ENCODE measurements at regions not wholly inside any gene's neighbourhood (a gene's known extent, or its start where the extent isn't known, plus 50 kb on each side); places are given as distances from the start of the nearest gene placed in this dataset.

- no peak for DNase-seq
These were observed 290.3 kb upstream of the ADAMTS5 start for GRCh38 chr21:27257226-27257625.

DNA sequence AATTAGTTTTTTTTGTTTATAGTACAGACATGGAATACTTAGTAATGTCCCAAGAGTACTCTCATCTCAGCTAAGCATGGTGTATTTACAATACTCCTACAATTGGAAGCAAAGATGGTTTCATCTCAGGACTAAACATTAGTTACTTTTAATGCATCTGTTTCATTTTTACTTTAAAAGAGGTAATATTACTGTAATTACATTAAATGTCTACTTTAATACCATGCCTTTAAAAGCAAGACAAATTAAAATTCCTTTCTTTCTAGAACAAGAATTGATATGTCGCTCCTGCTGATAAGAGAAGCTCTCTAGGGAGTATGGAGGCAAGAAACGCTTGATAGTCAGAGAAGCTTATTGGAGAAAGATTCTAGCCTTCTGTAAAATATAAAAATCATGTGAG is 284.9 kb upstream of the ADAMTS5 start:
- no peak for DNase-seq

GRCh38 chr21:27250366-27250765 is 283.5 kb upstream of the ADAMTS5 start:
- DNase-seq, result no peak

DNA sequence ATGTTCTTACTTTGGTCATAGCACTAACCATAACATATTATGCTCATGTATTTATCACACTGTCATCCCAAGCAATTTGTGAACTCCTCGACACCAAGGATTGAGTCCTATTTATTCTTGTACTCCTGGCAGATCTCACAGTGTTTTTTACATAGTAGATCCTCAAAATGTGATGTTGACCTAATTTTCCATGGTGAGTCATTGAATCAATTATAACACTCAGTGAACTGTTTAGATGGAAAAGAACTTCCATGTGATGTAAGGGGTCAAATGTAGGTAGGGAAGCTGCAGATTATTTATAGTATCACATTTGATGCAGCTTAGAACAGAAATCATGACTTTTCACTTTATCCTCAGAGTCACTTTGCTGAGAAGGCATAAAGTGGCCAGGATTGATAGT is 281.9 kb upstream of the ADAMTS5 start:
- no peak for DNase-seq

- no peak for DNase-seq
These were observed 279.9 kb upstream of the ADAMTS5 start for GRCh38 chr21:27246741-27247140.

- DNase-seq, result no peak
These were observed 277.9 kb upstream of the ADAMTS5 start for GRCh38 chr21:27244776-27245175.

DNA sequence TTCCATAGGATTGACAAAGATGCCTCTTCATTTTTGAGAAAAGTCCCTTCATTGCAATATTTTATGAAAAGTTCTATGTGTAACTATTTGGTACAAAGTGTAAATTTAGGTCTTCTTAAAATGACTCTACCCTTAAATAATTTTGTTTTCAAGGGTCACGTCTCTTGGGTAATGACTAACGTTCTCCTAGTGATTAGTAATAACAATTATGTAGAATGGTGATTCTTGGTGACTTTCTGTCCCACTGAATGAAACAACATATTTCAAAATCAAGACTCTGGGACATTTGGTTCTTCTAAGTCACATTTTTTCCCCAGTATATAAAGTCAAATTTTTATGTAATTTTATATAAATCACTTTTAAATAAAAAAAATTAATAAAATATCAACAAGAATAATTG is 277.5 kb upstream of the ADAMTS5 start:
- DNase-seq, result no peak

GRCh38 chr21:27240839-27241238 is 274.0 kb upstream of the ADAMTS5 start:
- no peak for DNase-seq

DNA sequence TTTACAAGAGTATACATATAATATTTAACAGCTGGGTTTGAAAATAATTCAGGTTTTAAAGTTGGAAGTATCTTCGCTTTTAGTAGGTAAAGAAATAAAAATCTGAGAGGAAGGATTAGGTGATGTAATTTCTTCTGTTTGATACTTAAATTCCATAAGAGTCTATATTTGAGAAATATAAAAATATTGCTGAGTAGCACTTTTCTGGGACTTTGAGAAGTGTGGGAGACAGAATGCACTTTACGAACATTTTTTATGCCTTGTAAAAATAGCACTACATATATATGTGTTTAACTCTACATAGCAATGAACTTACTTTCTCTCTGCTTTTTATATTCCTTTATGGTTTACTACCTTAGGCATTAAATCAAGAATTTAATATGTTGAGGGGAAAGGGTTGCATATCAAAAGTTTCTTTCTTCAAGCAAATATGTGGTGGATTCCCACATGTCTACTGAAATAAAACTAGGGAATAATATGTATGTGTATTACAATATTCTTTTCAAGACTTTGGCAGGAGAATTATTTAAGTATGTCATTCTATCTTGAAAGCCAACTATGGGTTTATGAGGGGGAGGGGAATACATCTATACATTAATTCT is 266.7 kb upstream of the ADAMTS5 start:
- DNase-seq, result no peak

- no peak for DNase-seq
These were observed 259.1 kb upstream of the ADAMTS5 start for GRCh38 chr21:27225940-27226339.

DNA sequence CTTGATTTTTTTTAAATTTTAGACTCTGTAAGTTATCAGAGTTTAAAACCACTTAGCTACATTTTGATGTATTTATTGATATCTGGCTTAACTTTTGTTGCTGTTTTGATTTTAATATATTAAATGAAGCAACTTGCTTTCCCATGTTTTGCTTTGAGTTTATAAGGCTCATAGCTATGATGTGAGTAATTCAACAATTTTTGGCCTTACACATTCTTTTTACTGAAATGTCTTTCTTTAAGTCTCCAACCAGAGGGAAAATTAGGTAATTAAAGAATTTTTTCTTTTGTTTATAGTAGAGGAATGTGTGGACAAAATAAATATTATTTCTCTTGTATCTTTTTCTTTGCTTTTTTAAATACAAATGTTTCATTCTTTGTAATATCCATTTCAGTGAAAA is 258.3 kb upstream of the ADAMTS5 start:
- DNase-seq, result no peak

GRCh38 chr21:27224169-27224568 is 257.3 kb upstream of the ADAMTS5 start:
- no peak for DNase-seq

DNA sequence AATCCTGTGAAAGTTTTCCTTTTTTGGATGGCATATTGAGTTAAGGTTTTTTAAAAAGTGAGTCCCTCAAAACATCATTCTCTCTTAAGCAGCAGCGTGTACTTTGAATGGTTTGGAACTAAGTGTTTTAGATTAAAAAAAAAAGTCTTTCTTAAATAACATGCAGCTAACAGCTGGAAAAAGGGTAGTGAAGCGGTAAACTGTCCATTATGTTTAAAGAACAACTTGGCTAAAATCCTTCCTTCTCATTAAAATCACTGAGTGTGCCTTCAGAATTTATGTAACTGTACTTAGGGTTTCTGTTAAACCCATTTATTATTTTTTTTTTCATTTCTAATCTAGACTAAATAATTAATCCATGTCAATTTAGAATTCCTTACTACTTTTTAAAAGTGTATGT is 254.2 kb upstream of the ADAMTS5 start:
- no peak for DNase-seq

DNA sequence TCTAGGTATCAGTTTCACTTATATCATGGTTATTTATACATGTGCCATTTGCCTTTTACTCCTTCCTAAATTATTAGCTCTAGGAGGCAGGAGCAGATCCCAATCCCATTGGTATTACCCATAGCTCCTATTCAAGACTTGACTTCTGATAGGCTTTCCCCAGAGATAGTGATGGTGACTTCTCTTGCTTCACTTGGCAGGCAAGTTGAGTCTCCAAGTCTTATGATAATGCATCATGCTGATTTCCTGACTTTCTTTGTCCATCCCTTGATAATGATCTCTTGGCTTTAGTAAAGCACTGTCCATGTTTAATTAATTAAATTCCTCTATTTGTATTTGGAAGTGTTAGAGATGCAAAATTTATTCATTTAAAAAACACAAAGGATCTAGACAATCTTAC is 253.5 kb upstream of the ADAMTS5 start:
- no peak for DNase-seq

GRCh38 chr21:27219068-27219467 is 252.2 kb upstream of the ADAMTS5 start:
- DNase-seq, result no peak

GRCh38 chr21:27213303-27213702 is 246.4 kb upstream of the ADAMTS5 start:
- DNase-seq, result no peak

DNA sequence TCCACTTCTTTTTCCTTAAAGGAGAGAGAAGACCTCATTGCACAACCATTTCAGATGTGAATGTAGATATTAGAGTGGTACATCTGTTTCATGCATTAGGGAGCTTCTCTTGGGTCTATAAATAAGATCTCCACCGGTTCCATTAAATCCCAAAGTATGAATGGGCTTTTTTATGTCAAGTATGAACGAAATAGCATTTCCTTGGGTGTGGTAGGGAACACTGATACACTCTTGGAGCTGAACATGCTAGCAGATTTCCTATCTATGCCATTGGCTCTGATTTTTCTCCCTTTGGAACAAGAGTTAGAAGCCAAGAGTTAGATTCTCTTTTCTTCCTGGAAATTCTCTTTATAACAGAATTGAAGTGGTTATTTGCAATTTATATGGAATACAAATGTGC is 245.6 kb upstream of the ADAMTS5 start:
- DNase-seq, result no peak

DNA sequence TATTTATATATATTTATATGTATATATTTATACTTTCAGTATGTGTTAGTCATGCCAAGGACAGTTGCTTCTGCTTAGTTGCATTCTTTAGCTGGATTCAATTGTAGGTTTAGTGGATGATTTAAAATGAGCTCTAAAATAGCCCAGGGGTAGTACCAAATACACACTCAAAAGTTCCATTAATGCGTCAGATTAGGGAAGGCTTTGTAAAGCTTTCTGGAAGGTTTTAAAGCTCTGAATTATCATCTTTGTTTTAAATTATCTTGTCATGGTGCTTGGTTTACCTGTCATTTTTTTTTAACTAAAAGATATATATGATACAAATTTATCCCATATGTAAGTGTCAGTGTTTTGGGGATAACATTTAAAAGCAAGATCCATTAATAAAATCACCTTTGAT is 242.7 kb upstream of the ADAMTS5 start:
- no peak for DNase-seq

DNA sequence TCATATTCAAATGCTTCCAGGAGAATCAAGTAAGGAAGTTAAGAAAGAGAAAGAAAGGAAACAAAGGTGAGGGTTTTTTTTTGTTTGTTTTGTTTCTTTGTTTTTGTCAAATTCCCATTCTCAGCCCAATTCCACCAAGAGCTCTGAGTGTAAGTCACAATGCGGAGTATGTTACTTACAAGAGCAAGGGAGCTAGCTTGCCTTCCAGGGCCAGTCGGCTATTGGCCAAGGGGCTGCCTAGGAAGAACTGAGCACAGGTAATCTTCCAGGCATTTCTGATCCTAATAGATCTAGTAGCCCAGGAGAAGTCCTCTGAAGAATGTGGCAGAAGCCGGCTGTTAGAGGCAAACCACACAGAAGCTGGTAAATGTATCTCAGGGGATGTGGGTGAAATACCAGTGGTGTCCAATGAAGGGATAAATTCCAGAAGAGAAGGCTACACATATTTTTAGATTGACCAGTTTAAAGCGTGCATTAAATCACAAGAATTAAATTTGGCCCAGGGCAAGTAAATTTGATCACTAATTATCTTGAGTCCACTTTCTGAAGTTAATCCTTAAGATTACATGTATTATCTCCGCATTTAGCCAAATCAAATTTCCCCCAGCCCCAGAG is 239.6 kb upstream of the ADAMTS5 start:
- DNase-seq, result no peak

DNA sequence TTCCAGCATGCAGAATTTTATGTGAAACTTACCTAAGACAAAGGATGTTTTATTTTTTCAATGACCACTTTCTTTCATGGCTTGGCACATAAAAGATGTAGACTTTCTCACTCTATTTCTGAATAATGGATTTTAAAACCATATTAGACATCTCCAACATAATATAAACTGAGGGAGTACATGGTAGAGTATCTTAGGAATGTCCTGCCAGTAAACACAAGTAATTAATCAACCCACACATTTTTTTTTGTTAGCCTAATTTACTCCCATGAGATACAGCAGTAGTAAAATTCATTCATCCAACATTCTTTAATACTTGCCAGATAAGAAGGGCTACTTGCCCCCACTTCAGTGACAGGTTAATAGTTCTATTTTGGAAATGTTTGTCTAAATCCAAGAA is 235.4 kb upstream of the ADAMTS5 start:
- no peak for DNase-seq

DNA sequence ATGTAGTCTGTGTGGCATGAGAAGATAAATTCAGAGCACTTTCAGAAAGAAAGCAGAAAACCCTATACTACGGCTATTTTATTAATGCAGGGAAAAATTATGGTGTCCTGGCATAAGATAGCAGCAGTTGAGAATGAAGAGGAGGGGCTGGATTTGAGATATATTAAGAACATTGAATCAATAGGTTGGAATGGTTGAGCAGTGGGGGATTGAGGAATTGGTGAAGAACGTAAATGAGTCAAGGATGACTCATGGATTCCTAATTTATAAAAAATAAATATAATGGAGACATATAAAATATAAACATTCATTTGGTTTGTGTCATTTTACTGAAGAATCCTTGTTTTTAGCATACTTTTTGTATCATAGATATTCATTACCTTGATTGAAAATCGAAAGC is 234.3 kb upstream of the ADAMTS5 start:
- no peak for DNase-seq

DNA sequence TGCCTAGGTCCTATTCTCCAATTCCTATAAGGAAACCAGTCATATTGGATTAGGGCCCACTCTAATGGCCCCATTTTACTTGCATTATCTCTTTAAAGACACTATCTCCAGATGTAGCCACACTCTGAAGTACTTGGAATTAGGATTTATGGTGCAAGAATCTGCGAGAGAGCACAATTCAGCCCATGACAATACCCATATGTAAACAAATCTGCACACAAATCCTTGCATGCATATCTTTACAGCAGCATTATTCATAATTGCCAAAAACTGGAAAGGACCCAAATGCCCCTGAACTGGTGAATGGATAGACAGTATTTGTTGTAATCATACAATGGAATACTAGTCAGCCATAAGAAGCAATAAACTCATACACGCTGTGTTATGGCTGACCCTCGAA is 229.8 kb upstream of the ADAMTS5 start:
- DNase-seq, result no peak

DNA sequence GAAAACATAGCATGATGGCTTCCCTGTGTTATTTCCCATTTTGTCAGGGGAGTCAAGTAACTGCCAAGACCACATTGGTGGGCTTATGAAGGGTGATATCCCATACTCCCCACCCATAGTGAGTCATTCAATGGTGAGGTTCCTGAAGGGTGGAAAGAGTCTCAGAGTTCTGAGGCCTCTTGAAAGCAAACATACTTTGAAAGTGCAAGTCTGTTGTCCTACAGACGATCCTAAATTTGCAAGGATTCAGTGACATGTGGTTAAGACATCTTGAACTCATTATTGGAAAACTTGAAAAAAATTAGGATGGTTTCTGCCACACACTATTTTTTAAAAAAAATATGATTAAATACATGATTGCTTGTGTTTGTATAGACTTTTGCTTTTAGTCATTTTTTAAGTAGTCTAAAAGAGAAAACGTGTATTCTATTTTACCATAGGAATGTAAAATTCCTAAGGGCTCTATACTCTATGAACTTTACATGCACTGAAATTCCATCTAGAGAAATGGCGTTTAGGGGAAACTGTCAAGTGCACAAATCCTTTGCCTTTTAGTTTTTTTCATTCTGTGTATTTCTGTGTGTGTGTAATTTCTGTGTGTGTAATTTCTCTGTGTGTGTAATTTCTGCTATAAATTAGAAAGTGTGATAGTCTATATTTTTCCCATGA is 225.5 kb upstream of the ADAMTS5 start:
- DNase-seq, result no peak

GRCh38 chr21:27190601-27191000 is 223.7 kb upstream of the ADAMTS5 start:
- no peak for DNase-seq

- no peak for DNase-seq
These were observed 223.0 kb upstream of the ADAMTS5 start for GRCh38 chr21:27189870-27190269.

Data from NK-92 treated with Interleukin-12 subunit alpha and Interleukin-12 subunit beta, amount 100 ng/mL, for 24 hours (cell line).